ENCODE measurements at regions not wholly inside any gene's neighbourhood (a gene's known extent, or its start where the extent isn't known, plus 50 kb on each side); places are given as distances from the start of the nearest gene placed in this dataset.

- Histone ChIP-seq H3K9me2 (ENCODE audit: insufficient read depth) (no peaks in the 10 kb centered on the region), H3K9me3 (ENCODE audit: insufficient read depth, low read depth) (no peaks in the 10 kb centered on the region), H3K4me1 (replicated peaks; ENCODE audit: insufficient read depth) (no peaks in the 10 kb centered on the region), H3K79me2 (ENCODE audit: low read depth) (no peaks in the 10 kb centered on the region), H2AFZ (no peak overlapping the region), H3K4me3 (no peak overlapping the region), H3F3A (ENCODE audit: insufficient read depth, low read depth) (no peaks in the 10 kb centered on the region), H3K4me2 (no peak overlapping the region), H3K36me3 (ENCODE audit: low read depth) (no peaks in the 10 kb centered on the region), H3K27ac (no peak overlapping the region), H4K20me1 (ENCODE audit: insufficient read depth) (no peaks in the 10 kb centered on the region), H3K27me3 (ENCODE audit: insufficient read depth, low read depth) (no peaks in the 10 kb centered on the region)
- ChIA-PET CTCF (no interaction called here), POLR2A (ENCODE audit: unreplicated experiment) (no interaction called here)
- intact Hi-C loops (cut with micrococcal nuclease; ENCODE audit: unreplicated experiment) = no loop called here
- no TSS peak for BruUV-seq (replicated peaks)
- no peak for DNase-seq
- TF ChIP-seq EZH2 (IDR thresholded peaks at IDR 0.05; ENCODE audit: low read depth) (no peak), CTCF (conservative IDR thresholded peaks at IDR 0.05) (no peak)
Measured at GRCh38 chr3:72296477-72297111, 511.6 kb upstream of the PROK2 start.

- DNase-seq = no peak
- no peaks in the 10 kb centered on the region for H3F3A ChIP-seq (ENCODE audit: insufficient read depth, low read depth)
- TF ChIP-seq EZH2 (IDR thresholded peaks at IDR 0.05; ENCODE audit: low read depth) (no peak), CTCF (conservative IDR thresholded peaks at IDR 0.05) (no peak)
Measured at GRCh38 chr3:72295962-72296450, 511.1 kb upstream of the PROK2 start.

GRCh38 chr3:72295276-72295961 is 510.5 kb upstream of the PROK2 start:
- TF ChIP-seq CTCF (conservative IDR thresholded peaks at IDR 0.05) (no peak), EZH2 (IDR thresholded peaks at IDR 0.05; ENCODE audit: low read depth) (no peak)
- no peak overlapping the region for H3K4me3 ChIP-seq
- H3K36me3 ChIP-seq (ENCODE audit: low read depth) = no peaks in the 10 kb centered on the region
- ChIA-PET CTCF (interaction anchor here (0.7 kb wide), 1 partner anchor 450 kb away, joined by 9 read pairs; no protein-coding TSS in a partner anchor), POLR2A (ENCODE audit: unreplicated experiment) (no interaction called here)
- H3F3A ChIP-seq (ENCODE audit: insufficient read depth, low read depth) = no peaks in the 10 kb centered on the region
- H3K27me3 ChIP-seq (ENCODE audit: insufficient read depth, low read depth) = no peaks in the 10 kb centered on the region
- H2AFZ ChIP-seq = no peak overlapping the region
- H3K4me1 ChIP-seq (replicated peaks; ENCODE audit: insufficient read depth) = no peaks in the 10 kb centered on the region
- H4K20me1 ChIP-seq (ENCODE audit: insufficient read depth) = no peaks in the 10 kb centered on the region
- H3K9me3 ChIP-seq (ENCODE audit: insufficient read depth, low read depth) = no peaks in the 10 kb centered on the region
- no TSS peak for BruUV-seq (replicated peaks)
- H3K9me2 ChIP-seq (ENCODE audit: insufficient read depth) = no peaks in the 10 kb centered on the region
- intact Hi-C loops (cut with micrococcal nuclease; ENCODE audit: unreplicated experiment) = no loop called here
- no peak overlapping the region for H3K27ac ChIP-seq
- H3K79me2 ChIP-seq (ENCODE audit: low read depth) = no peaks in the 10 kb centered on the region
- DNase-seq = no peak
- H3K4me2 ChIP-seq = no peak overlapping the region

More at GRCh38 chr3:72295962-72296450, 511.1 kb upstream of the PROK2 start:
- no peak overlapping the region for H3K4me3 ChIP-seq
- no peak overlapping the region for H2AFZ ChIP-seq
- ChIA-PET POLR2A (ENCODE audit: unreplicated experiment) (no interaction called here), CTCF (no interaction called here)
- no peaks in the 10 kb centered on the region for H3K79me2 ChIP-seq (ENCODE audit: low read depth)
- no peaks in the 10 kb centered on the region for H3K36me3 ChIP-seq (ENCODE audit: low read depth)
- H3K27ac ChIP-seq = no peak overlapping the region
- H3K4me1 ChIP-seq (replicated peaks; ENCODE audit: insufficient read depth) = no peaks in the 10 kb centered on the region
- H3K9me3 ChIP-seq (ENCODE audit: insufficient read depth, low read depth) = no peaks in the 10 kb centered on the region
- BruUV-seq (replicated peaks) = no TSS peak
- intact Hi-C loops (cut with micrococcal nuclease; ENCODE audit: unreplicated experiment) = no loop called here
- no peaks in the 10 kb centered on the region for H3K27me3 ChIP-seq (ENCODE audit: insufficient read depth, low read depth)
- no peak overlapping the region for H3K4me2 ChIP-seq
- no peaks in the 10 kb centered on the region for H3K9me2 ChIP-seq (ENCODE audit: insufficient read depth)
- no peaks in the 10 kb centered on the region for H4K20me1 ChIP-seq (ENCODE audit: insufficient read depth)
